ENCODE measurements at regions not wholly inside any gene's neighbourhood (a gene's known extent, or its start where the extent isn't known, plus 50 kb on each side); places are given as distances from the start of the nearest gene placed in this dataset.

- TF ChIP-seq CREB1 (IDR thresholded peaks at IDR 0.05; ENCODE audit: low read depth) (no peak), EP300 (IDR thresholded peaks at IDR 0.05; ENCODE audit: borderline replicate concordance) (no peak), RAD21 (IDR thresholded peaks at IDR 0.05; ENCODE audit: low read depth) (no peak), TCF12 (IDR thresholded peaks at IDR 0.05; ENCODE audit: low read depth) (no peak), MAX (IDR thresholded peaks at IDR 0.05) (no peak), YY1 (IDR thresholded peaks at IDR 0.05; ENCODE audit: low read depth) (no peak), EGR1 (IDR thresholded peaks at IDR 0.05) (no peak), CEBPB (IDR thresholded peaks at IDR 0.05) (no peak), NFIC (IDR thresholded peaks at IDR 0.05) (no peak), TAF1 (IDR thresholded peaks at IDR 0.05; ENCODE audit: low read depth) (no peak), ZBTB7A (IDR thresholded peaks at IDR 0.05; ENCODE audit: low read depth) (no peak), USF1 (IDR thresholded peaks at IDR 0.05) (no peak), TEAD4 (IDR thresholded peaks at IDR 0.05) (no peak)
- TF ChIP-seq, protein P1, sequence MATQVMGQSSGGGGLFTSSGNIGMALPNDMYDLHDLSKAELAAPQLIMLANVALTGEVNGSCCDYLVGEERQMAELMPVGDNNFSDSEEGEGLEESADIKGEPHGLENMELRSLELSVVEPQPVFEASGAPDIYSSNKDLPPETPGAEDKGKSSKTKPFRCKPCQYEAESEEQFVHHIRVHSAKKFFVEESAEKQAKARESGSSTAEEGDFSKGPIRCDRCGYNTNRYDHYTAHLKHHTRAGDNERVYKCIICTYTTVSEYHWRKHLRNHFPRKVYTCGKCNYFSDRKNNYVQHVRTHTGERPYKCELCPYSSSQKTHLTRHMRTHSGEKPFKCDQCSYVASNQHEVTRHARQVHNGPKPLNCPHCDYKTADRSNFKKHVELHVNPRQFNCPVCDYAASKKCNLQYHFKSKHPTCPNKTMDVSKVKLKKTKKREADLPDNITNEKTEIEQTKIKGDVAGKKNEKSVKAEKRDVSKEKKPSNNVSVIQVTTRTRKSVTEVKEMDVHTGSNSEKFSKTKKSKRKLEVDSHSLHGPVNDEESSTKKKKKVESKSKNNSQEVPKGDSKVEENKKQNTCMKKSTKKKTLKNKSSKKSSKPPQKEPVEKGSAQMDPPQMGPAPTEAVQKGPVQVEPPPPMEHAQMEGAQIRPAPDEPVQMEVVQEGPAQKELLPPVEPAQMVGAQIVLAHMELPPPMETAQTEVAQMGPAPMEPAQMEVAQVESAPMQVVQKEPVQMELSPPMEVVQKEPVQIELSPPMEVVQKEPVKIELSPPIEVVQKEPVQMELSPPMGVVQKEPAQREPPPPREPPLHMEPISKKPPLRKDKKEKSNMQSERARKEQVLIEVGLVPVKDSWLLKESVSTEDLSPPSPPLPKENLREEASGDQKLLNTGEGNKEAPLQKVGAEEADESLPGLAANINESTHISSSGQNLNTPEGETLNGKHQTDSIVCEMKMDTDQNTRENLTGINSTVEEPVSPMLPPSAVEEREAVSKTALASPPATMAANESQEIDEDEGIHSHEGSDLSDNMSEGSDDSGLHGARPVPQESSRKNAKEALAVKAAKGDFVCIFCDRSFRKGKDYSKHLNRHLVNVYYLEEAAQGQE (IDR thresholded peaks at IDR 0.05; ENCODE audit: low read depth), result no peak
Measured at GRCh38 chr14:27065886-27066285, 468.1 kb upstream of the NOVA1 start.
